ENCODE measurements at regions not wholly inside any gene's neighbourhood (a gene's known extent, or its start where the extent isn't known, plus 50 kb on each side); places are given as distances from the start of the nearest gene placed in this dataset.

- TF ChIP-seq ZNF75D (CRISPR knock-in tag; IDR thresholded peaks at IDR 0.05; ENCODE audit: borderline replicate concordance) (no peak), ZGPAT (CRISPR knock-in tag; IDR thresholded peaks at IDR 0.05) (peak; percentile 49), TAF1 (CRISPR knock-in tag; IDR thresholded peaks at IDR 0.05) (no peak), ZNF570 (CRISPR knock-in tag; IDR thresholded peaks at IDR 0.05; ENCODE audit: borderline replicate concordance) (no peak), ZNF263 (CRISPR knock-in tag; IDR thresholded peaks at IDR 0.05) (no peak), ZNF430 (CRISPR knock-in tag; IDR thresholded peaks at IDR 0.05) (no peak), SMAD9 (CRISPR knock-in tag; IDR thresholded peaks at IDR 0.05) (no peak), SMC3 (IDR thresholded peaks at IDR 0.05; ENCODE audit: low read length) (peak; percentile 99), NONO (IDR thresholded peaks at IDR 0.05) (no peak), NONO (CRISPR knock-in tag; conservative IDR thresholded peaks at IDR 0.05) (no peak), JUNB (CRISPR knock-in tag; IDR thresholded peaks at IDR 0.05; ENCODE audit: borderline replicate concordance) (no peak), ZNF747 (CRISPR knock-in tag; IDR thresholded peaks at IDR 0.05; ENCODE audit: borderline replicate concordance) (no peak), ZSCAN25 (CRISPR knock-in tag; IDR thresholded peaks at IDR 0.05) (no peak), PAWR (CRISPR knock-in tag; IDR thresholded peaks at IDR 0.05; ENCODE audit: borderline replicate concordance) (no peak), RNF2 (conservative IDR thresholded peaks at IDR 0.05; ENCODE audit: low read depth) (no peak), RXRB (CRISPR knock-in tag; IDR thresholded peaks at IDR 0.05; ENCODE audit: borderline replicate concordance) (peak; percentile 59; the same call in 1 of the 2 replicates), ZNF607 (CRISPR knock-in tag; IDR thresholded peaks at IDR 0.05; ENCODE audit: borderline replicate concordance) (no peak), ZBTB20 (CRISPR knock-in tag; IDR thresholded peaks at IDR 0.05; ENCODE audit: borderline replicate concordance, low read depth) (peak; percentile 42; the same call in 1 of the 2 replicates), ZNF644 (CRISPR knock-in tag; IDR thresholded peaks at IDR 0.05; ENCODE audit: low read depth) (no peak), ZNF510 (CRISPR knock-in tag; IDR thresholded peaks at IDR 0.05; ENCODE audit: low read depth) (no peak), ZFY (CRISPR knock-in tag; IDR thresholded peaks at IDR 0.05) (peak; percentile 71)
- TF ChIP-seq, protein P1, sequence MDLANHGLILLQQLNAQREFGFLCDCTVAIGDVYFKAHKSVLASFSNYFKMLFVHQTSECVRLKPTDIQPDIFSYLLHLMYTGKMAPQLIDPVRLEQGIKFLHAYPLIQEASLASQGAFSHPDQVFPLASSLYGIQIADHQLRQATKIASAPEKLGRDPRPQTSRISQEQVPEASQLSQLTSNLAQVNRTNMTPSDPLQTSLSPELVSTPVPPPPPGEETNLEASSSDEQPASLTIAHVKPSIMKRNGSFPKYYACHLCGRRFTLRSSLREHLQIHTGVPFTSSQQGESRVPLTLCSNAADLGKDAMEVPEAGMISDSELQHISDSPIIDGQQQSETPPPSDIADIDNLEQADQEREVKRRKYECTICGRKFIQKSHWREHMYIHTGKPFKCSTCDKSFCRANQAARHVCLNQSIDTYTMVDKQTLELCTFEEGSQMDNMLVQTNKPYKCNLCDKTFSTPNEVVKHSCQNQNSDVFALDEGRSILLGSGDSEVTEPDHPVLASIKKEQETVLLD (CRISPR knock-in tag; IDR thresholded peaks at IDR 0.05; ENCODE audit: low read depth) = no peak
- TF ChIP-seq, protein P2, sequence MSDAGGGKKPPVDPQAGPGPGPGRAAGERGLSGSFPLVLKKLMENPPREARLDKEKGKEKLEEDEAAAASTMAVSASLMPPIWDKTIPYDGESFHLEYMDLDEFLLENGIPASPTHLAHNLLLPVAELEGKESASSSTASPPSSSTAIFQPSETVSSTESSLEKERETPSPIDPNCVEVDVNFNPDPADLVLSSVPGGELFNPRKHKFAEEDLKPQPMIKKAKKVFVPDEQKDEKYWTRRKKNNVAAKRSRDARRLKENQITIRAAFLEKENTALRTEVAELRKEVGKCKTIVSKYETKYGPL (CRISPR knock-in tag; IDR thresholded peaks at IDR 0.05) = no peak
- TF ChIP-seq, protein P3, sequence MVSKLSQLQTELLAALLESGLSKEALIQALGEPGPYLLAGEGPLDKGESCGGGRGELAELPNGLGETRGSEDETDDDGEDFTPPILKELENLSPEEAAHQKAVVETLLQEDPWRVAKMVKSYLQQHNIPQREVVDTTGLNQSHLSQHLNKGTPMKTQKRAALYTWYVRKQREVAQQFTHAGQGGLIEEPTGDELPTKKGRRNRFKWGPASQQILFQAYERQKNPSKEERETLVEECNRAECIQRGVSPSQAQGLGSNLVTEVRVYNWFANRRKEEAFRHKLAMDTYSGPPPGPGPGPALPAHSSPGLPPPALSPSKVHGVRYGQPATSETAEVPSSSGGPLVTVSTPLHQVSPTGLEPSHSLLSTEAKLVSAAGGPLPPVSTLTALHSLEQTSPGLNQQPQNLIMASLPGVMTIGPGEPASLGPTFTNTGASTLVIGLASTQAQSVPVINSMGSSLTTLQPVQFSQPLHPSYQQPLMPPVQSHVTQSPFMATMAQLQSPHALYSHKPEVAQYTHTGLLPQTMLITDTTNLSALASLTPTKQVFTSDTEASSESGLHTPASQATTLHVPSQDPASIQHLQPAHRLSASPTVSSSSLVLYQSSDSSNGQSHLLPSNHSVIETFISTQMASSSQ (IDR thresholded peaks at IDR 0.05; ENCODE audit: low read depth) = no peak
- TF ChIP-seq, protein P3 (CRISPR knock-in tag; IDR thresholded peaks at IDR 0.05; ENCODE audit: borderline replicate concordance) = 0 out of 2 replicates have a peak, but pooled peaks have one; percentile 23
Measured at GRCh38 chr21:15483138-15483780, 246.5 kb upstream of the USP25 start (continued).
